OCI-LY7 (cell line): ENCODE measurements at regions not wholly inside any gene's neighbourhood (a gene's known extent, or its start where the extent isn't known, plus 50 kb on each side); places are given as distances from the start of the nearest gene placed in this dataset.

Source experiments
- CTCF ChIP-seq: fragments of 200-600 bp; sonication (generic); conservative IDR thresholded peaks from 2 replicates; pipeline ENCODE4 v1.5.1; 2014; ENCODE audit warnings: mild to moderate bottlenecking, antibody characterized with exemption, low read length, moderate library complexity, mixed read lengths
- EZH2phosphoT487 ChIP-seq: fragments of 200-600 bp; sonication (generic); IDR thresholded peaks from 2 replicates; pipeline ENCODE4 v1.6.1; 2018; ENCODE audit warnings: low read depth, borderline replicate concordance, mild to moderate bottlenecking, mixed run types, antibody characterized with exemption, low read length, moderate library complexity, mixed read lengths

- TF ChIP-seq CTCF (no peak), EZH2phosphoT487 (no peak)
Measured at GRCh38 chr6:144756469-144756868, 471.3 kb downstream of the UTRN start.
